GM19328 (cell line): ENCODE measurements at regions not wholly inside any gene's neighbourhood (a gene's known extent, or its start where the extent isn't known, plus 50 kb on each side); places are given as distances from the start of the nearest gene placed in this dataset.
"Not testable (repeated sequence)": the region's sequence is repeated elsewhere in the genome, so short reads cannot be mapped to it uniquely, and the experiment has no call there.

Experiments
- ATAC-seq: cut with Tn5 transposase; IDR thresholded peaks from one replicate; pipeline ENCODE4 v1.9.1; 2021; ENCODE audit warnings: mild to moderate bottlenecking, moderate library complexity; ENCODE audit not compliant: unreplicated experiment

DNA sequence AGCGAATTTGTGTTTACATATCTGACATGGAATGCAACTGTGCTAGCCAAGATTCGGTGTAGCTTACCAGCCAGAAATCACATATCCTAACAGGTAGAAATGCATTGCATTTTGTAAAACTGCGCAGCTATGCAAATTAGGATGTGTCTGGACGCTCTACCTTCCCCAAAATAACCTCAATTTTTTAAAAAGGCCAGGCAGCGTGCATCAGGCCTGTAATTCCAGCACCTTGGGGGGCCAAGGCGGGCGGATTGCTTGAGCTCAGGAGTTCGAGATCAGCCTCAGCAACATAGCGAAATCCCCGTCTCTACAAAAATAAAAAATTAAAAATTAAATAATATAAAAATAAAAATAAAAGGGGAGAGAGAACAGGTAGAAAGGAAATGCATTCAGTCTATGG is 305.0 kb downstream of the TYW1 start:
- ATAC-seq, result no peak

DNA sequence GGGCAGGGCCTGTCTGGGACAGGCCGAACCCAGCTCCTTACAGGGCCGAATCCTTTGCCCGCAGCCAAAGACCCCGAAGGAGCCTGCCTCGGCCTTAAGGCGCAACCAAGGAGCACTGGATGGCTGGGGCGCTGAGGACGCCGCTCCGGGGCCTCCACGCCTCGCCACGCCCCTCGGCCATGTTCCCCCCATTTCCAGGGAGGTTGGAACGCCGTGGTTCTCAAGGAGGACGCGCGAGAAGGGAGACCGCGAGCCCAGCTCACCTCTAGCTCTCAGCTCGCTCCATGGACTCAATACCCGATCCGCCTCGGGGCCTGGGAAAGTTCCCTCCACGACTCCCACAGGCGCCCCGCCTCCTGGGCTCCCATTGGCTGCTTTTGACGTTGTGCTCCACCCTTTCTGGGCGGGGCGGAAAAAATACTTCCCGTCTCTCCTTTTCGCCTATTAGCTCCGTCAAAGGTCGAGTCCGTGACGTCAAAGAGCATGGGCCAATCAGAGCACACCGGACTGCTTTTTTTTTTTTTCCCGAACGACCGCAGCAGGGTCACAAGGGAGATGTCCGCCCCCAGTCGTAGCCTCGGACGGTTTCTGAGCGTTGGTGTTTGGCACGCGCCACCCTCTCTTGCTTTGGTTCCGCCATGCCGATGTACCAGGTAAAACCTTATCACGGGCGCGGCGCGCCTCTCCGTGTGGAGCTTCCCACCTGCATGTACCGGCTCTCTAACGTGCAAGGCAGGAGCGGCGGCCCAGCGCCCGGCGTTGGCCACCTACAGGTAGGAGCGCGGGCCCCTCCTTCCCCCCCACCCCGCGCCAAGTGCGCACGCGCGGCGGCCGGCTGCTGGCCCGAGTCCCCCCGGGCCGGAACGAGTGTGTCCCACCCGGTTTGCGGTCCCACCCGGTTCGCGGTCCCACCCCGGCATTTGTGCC is 305.7 kb downstream of the TYW1 start:
- peak; percentile 88 for ATAC-seq

DNA sequence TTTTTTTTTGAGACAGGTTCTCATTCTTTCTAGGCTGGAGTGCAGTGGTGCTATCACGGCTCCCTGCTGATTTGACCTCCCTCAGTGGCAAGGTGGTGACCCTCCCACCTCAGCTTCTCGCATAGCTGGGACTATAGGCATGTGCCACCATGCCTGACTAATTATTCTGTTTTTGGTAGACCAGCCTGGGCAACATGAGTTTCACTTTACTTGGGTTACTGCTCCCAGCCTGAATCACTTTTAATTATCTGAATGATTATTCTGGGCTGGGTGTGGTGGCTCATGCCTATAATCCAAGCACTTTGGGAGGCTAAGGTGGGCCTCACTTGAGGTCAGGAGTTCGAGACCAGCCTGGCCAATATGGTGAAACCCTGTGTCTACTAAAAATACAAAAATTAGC is 308.2 kb downstream of the TYW1 start:
- ATAC-seq, result not testable (repeated sequence)

DNA sequence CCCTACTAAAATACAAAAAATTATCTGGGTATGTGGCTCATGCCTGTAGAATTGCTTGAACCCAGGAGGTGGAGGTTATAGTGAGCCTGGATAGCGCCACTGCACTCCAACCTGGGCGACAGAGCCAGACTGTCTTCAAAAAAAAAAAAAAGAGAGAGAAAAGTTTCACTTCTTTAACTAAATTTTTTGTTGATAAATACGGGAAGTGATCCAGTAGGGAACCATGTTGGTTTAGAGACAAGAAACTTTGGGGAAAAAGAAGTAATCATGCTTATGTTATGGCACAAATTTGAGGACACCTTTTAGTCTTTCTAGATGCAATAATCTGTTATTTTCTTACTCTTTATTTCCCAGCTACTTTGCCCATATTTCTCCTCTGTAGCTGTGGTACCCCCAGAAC is 309.7 kb downstream of the TYW1 start:
- ATAC-seq, result no peak

DNA sequence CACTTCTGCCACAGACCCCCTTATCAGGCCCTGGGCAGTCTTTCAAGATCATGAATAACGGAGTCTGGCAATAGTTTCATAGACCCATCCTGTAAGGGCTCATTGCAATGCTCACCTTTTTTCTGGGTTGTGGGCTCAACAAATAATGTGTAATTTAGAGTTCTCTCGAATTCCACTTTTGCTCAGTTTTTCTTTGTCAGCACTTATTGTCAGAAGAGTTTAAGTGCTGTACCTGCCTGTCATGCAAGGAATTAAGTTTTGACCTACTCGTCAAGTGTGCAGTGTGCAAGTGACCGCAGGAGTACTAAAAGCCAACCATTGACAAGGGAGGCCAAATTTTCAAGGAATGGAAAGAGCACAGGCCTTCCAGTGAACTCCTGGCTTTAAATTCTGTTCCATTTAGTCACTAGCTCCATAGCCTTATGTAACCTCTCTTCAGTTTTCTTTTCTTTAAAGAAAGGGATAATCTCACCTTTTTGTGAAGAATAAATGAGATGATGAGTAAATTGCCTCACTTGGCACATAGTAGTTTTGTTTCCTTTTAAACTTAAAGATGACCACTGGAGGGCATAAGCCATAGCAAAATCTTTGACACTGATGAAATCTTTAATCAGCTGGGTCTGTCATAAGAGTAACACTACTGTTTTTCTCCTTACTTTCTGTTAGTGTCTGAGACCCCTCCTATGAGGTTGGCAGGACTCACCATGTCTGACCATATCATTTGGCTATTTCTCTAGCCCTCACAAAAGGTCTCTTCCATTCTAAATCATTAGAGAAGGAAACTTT is 313.3 kb downstream of the TYW1 start:
- no peak for ATAC-seq

DNA sequence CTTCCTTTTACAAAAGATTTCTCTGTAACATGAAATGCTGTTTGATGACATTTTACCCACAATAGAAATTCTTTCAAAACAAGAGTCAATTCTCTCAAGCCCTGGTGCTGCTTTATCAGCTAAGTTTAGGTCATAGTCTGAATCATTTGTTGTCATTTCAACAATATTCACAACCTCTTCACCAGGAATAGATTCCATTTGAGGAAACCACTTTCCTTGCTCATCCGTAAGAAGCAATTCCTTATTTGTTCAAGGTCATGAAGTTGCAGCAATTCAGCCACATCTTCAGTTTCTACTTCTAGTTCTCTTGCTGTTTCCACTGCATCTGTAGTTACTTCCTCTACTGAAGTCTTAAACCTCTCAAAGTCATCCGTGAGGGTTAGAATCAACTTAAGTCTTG is 315.3 kb downstream of the TYW1 start:
- no peak for ATAC-seq

DNA sequence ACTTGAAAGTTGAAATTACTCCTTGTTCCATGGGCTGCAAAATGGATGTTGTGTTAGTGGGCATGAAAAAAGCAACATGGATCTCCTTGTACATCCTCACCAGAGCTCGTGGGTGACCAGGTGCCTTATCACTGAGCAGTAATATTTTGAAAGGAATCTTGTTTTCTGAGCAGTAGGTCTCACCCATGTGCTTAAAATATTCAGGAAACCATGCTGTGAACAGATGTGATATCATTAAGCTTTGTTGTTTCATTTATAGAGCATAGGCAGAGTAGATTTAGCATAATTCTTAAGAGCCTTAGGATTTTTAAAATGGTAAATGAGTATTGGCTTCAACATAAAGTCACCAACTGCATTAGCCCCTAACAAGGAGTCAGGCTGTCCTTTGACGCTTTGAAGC is 316.6 kb downstream of the TYW1 start:
- ATAC-seq, result no peak

DNA sequence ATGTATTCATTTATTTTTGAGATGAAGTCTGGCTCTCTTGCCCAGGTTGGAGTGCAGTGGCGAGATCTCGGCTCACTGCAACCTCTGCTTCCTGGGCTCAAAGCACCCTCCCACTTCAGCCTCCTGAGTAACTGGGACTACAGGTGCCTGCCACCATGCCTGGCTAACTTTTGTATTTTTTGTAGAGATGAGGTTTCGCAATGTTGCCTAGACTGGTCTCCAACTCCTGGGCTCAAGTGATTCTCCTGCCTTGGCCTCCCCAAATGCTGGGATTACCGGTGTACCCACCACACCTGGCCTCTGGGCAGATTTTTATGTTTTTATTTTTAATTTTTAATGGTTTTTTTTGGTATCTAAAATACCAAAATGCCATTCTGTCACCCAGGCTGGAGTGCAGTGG is 320.3 kb downstream of the TYW1 start:
- ATAC-seq, result not testable (repeated sequence)

DNA sequence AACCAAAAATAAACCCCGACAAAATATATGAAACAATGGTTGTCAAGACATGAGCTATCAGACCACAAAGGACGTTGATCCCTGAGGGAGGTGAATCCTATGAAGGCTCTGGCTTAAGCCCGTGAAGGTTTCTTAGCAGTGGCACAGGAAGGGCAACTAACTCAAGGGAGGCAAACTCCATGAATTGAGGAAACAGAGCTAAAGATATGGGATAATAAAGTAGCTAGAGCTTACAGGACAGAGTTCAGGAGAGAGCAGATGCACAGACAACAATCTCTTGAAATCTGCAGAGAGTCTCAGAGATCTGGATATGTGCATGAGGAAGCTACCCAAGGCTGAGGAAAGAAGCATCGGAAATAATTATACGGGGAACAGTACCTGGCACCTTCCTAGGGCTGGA is 331.6 kb downstream of the TYW1 start:
- not testable (repeated sequence) for ATAC-seq

DNA sequence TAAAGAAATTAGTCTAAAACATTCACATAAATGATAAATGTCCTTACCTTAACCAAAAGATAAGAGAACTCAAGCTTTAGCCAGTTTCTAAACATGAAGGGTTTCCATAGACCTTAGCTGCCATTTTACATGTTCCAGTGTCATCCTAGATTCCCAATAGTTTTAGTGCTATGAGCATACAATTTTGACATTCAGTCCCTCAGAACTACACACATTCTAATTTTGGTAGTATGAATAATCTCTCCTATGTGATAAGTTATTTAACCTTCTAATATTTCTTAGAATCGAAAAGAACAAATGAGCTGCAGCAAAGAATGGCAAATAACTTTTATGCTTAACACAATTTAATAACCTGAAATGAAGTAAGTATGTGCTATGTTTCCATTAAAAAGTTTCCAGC is 338.5 kb downstream of the TYW1 start:
- not testable (repeated sequence) for ATAC-seq

DNA sequence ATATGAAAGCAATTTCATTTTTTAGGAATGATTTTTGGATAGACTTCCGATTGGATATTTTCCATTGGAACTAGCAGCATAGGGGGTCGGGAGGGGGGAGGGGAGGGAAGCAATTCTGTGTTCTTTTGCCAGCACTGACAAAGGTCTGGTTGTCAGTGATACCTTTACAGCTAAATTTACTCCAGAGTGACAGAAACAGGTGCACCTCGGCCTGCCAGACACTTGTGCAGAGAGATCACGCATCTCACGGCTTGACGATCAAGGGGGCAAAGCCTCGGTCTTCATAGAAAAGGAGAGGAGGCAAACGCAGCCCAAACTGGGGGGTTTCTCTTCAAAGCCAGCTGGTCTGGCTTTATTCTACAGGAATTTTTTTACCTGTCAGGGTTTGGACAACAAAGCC is 339.0 kb downstream of the TYW1 start:
- ATAC-seq, result not testable (repeated sequence)

DNA sequence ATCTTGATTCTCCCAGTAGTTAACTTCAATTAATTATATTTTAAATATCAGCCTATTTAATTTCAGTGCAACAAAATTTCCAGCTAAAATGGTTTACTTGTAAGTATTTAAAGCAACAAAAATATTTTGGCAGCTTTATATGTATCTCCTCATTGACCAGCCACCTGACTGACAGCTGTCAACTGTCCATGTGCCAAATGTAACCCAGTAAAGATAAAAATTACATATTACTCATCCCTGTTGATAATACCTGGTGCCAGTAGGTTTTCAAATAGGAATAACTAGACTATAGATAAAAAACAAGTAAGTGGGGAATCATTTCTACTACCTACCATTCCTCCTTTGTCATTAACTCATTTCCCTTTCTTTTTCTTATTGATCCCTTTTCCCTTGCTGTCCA is 341.9 kb downstream of the TYW1 start:
- ATAC-seq, result not testable (repeated sequence)

DNA sequence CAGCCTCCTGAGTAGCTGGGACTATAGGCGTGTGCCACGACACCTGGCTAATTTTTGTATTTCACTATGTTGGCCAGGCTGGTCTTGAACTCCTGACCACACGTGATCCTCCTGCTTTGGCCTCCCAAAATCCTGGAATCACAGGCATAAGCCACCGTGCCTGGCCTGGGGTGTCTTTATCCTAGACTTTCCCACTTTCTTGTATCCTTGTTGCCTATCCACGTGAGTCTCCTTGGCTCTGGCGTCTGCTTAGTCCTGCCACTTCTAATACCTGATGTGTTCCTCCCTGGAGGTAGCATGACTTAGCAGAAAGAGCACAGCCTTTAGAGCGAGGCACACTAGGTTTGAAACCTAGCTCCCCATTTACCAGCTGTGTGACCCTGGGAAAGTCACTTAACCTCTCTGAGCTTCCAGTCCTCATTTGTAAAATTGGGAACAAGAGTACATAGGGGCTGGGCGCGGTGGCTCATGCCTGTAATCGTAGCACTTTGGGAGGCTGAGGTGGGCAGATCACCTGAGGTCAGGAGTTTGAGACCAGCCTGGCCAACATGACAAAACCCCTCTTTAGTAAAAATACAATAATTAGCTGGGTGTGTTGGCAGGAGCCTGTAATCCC is 344.6 kb downstream of the TYW1 start:
- no peak for ATAC-seq

DNA sequence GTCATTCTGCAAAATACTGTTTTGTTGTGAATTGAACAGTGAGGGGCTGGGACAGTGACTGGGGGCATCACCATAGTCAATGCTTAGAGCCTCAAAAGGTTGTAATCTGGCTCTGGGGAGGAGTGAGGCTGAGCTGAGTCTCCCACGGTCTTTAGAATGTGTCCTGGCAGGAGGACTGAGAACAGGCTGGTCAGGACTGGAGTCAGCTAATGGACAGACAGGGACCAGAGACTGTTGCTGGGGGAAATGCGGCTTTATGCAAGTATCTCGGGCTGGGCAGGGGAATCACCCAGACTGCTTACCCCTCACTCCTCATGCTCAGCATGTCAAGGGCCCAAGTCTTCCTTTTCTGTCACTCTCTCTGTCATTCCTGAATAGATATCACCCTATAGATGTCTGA is 346.5 kb downstream of the TYW1 start:
- ATAC-seq, result no peak

DNA sequence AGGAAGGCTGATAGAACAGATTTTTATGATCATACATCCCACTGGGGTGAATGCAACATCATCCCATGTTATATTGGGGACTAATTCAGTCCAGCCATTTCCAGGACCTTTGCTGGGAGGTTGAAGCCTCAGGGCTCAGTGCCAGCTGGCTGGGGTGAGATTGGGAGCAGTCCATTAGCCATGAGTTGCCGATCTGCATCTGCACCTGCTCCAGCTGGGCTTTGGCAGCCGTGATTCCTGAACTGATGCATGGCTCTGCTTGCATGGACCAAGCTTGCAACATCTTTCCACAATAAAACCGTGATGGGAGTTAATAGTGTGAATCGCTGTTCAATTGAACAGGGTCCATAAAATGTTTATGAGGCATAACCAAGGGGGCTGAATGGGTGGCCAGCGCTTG is 346.9 kb downstream of the TYW1 start:
- no peak for ATAC-seq

DNA sequence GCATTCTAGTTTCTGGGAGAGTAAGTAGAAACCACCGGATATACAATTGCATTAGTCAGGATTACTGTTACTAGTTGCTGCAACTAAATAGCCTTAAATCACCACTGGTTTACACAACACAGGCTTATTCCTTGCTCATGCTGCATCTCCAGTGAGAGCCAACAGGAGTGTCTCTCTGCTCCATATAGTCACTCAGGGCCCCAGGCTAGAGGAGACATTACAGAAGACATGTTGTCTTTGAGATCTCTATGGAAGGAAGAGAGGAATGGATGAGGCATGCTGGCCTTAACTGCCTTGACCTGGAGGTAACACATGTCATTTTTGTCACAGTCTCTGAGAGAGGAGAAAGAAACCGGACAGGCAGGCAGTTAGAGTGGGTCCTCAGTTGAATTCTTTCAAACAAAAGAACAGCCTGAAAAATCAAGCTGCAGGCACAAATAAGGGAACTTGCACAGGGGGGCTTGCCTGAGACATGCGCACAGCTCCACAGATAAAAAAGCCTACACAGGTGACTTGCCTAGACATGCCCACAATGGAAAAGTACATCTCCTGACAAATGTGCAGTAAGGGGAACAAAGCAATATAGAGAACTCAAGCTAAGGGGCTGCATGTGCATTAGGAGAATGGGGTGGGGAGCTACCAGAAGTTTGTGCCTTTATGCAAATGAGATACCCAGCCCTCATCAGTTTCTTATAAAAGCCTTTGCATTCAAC is 348.0 kb downstream of the TYW1 start:
- no peak for ATAC-seq

DNA sequence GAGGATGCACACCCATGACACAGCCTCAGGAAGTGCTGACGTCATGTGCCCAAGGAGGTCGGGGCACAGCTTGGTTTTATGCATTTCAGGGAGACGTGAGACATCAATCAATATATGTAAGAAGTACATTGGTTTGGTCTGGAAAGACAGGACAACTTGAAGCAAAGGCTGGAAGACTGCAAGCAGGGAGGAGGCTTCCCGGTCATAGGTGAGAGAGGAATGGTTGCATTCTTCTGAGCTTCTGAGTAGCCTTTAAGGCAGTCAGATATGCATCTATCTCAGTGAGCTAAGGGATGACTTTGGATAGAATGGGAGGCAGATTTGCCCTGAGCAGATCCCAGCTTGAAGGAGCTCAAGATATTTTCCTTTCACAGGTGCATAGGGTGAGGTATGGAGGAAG is 349.5 kb downstream of the TYW1 start:
- no peak for ATAC-seq

DNA sequence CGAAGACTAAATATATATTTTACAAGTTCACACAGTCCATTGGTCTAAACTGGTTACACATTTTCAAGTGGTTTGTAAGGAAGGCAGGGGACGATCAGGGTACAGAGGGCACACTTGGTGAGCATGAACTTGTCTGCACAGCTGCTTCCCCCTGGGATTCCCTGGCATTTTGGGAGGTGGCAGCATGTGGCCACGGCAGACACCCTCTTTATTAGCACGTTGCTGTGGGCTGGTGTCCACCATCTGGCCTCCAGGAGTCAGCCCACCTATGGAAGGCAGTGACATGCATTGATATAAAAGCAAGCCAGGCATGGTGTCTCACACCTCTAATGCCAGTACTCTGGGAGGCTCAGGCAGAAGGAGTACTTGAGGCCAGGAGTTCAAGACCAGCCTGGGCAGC is 350.2 kb downstream of the TYW1 start:
- no peak for ATAC-seq

DNA sequence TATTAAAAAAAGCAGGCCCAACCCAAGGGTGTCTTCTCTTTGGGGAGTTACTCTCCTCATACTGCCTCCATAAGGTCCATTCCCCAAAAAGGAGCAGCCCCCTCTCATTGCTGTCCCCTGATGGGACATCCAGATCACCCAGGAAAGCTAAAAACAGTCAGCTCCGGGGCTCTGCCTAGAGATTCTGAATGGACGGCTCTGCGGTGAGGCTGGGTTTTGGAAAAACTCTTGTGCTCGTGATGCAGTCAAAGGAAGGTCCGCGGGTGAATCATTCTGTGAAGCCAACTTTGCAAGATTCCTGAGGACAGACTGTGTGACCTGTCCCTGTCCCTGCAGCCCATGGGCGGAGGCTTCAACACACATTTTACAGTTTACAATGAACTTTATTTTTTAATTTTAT is 351.5 kb downstream of the TYW1 start:
- no peak for ATAC-seq

DNA sequence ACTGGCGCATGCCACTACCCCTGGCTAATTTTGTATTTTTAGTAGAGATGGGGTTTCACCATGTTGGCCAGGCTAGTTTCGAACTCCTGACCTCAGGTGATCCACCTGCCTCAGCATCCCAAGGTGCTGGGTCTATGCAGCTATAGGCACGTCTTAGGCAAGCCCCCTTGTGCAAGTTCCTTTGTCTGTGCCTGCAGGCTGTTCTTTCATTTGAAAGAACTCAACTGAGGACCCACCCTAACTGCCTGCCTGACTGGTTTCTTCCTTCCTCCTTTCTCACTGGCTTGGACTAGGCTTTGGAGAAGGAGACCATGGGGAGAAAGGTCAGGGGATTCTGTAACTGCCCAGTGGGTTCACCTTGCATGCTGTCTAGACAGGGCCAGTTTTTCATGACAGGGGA is 361.0 kb downstream of the TYW1 start:
- not testable (repeated sequence) for ATAC-seq

DNA sequence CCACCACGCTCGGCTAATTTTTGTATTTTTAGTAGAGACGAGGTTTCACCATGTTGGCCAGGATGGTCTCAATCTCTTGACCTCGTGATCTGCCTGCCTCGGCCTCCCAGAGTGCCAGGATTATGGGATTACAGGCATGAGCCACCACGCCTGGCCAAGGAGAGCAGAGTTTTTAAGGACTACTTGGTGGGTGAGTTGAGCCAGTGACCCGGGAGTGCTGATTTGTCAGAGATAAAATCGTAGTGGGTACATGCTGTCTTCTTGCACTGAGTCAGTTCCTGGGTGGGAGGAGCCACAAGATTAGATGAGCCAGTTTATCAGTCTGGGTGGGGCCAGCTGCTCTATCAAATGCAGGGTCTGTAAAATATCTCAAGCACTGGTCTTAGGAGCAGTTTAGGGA is 361.7 kb downstream of the TYW1 start:
- not testable (repeated sequence) for ATAC-seq
